GM12878 (cell line): ENCODE measurements at regions not wholly inside any gene's neighbourhood (a gene's known extent, or its start where the extent isn't known, plus 50 kb on each side); places are given as distances from the start of the nearest gene placed in this dataset.

ENCODE experiments used
- ATAC-seq: fragments of 200-7000 bp; cut with Tn5 transposase; 3 replicates; pipeline ENCODE4 v1.9.1; 2020; ENCODE audit warnings: mild to moderate bottlenecking, moderate library complexity
- BruUV-seq: library from RNA; stranded (reverse); fragments of 400-500 nt; replicated peaks from 2 replicates; lab custom pipeline; 2021; lab: Mats Ljungman, UMichigan
- CTCF ChIA-PET: fragments of 300-600 bp; sonication (Branson Sonifier 250); formaldehyde crosslinking; extraction: SDS; loops from one replicate; lab custom pipeline; 2021; ENCODE audit warnings: inconsistent platforms; lab: Yijun Ruan, JAX
- POLR2A ChIA-PET: fragments of 350-600 bp; formaldehyde crosslinking; extraction: SDS; loops from one replicate; lab custom pipeline; 2021; ENCODE audit warnings: inconsistent platforms; lab: Charles Lee
- RAD21 ChIA-PET: fragments of 300-600 bp; sonication (Branson Sonifier 250); formaldehyde crosslinking; loops from one replicate; lab custom pipeline; 2023; ENCODE audit warnings: antibody characterized with exemption; ENCODE audit not compliant: unreplicated experiment; lab: Charles Lee
- SMC1A ChIA-PET: fragments of 300-600 bp; sonication (Branson Sonifier 250); formaldehyde crosslinking; loops from one replicate; lab custom pipeline; 2023; ENCODE audit not compliant: unreplicated experiment, uncharacterized antibody; lab: Charles Lee
- DNase-seq: peaks from one replicate; pipeline ENCODE4 v3.0.0-alpha.2; 2011; ENCODE audit warnings: low read depth, low spot score
- FAIRE-seq: peaks from 3 replicates; lab custom pipeline; 2011; peaks lifted over from hg19 to GRCh38; lab: Jason Lieb, UNC
- H2AFZ ChIP-seq: 2 replicates; pipeline ENCODE4 v1.6.0; 2011; ENCODE audit warnings: low read depth, low read length, control low read depth; ENCODE audit not compliant: control insufficient read depth
- H3K27ac ChIP-seq: 2 replicates; pipeline ENCODE4 v1.5.1; 2011; ENCODE audit warnings: control low read depth; ENCODE audit not compliant: control insufficient read depth, insufficient read depth
- H3K27me3 ChIP-seq, 2 experiments: replicated peaks in 1 of 2; 2 replicates each; pipeline versions ENCODE4 v1.6.0 to v1.6.1; 2011; ENCODE audit warnings: low read length in 1 of 2; ENCODE audit not compliant: control insufficient read depth in 2 of 2, insufficient read depth in 2 of 2
- H3K36me3 ChIP-seq, 2 experiments: 2 replicates each; pipeline ENCODE4 v1.5.1; 2011; ENCODE audit warnings: low read length in 1 of 2; ENCODE audit not compliant: control insufficient read depth in 2 of 2, insufficient read depth in 2 of 2
- H3K4me1 ChIP-seq: 2 replicates; pipeline ENCODE4 v1.6.1; 2011; ENCODE audit warnings: mild to moderate bottlenecking, low read length, moderate library complexity, mixed read lengths; ENCODE audit not compliant: control insufficient read depth, insufficient read depth
- H3K4me2 ChIP-seq: 2 replicates; pipeline ENCODE4 v1.6.0; 2011; ENCODE audit warnings: control low read depth; ENCODE audit not compliant: control insufficient read depth, insufficient read depth
- H3K4me3 ChIP-seq: fragments of 200-600 bp; sonication (generic); 2 replicates; pipeline ENCODE4 v1.5.1; 2016
- H3K79me2 ChIP-seq: 2 replicates; pipeline ENCODE4 v1.6.0; 2011; ENCODE audit warnings: low read length; ENCODE audit not compliant: control insufficient read depth, insufficient read depth
- H3K9ac ChIP-seq: 2 replicates; pipeline ENCODE4 v1.8.0; 2011; ENCODE audit warnings: low read length, control low read depth, mixed read lengths; ENCODE audit not compliant: control insufficient read depth, insufficient read depth
- H3K9me3 ChIP-seq: replicated peaks from 3 replicates; pipeline ENCODE4 v1.5.1; 2011; ENCODE audit warnings: mild to moderate bottlenecking, low read length; ENCODE audit not compliant: control insufficient read depth, insufficient read depth
- H4K20me1 ChIP-seq: 2 replicates; pipeline ENCODE4 v1.6.0; 2011; ENCODE audit not compliant: control insufficient read depth, insufficient read depth
- BCL11A ChIP-seq: IDR thresholded peaks from 2 replicates; pipeline ENCODE4 v1.6.1; 2011; ENCODE audit warnings: low read depth, low read length
- BHLHE40 ChIP-seq, 2 experiments: fragments of 450-650 bp in 1 of 2; IDR thresholded peaks; 2 replicates each; pipeline ENCODE4 v1.6.1; 2011 to 2017; ENCODE audit warnings: low read depth in 2 of 2, borderline replicate concordance in 1 of 2, improper control_type of control experiment in 1 of 2, low read length in 1 of 2, mild to moderate bottlenecking in 1 of 2
- BRCA1 ChIP-seq: IDR thresholded peaks from 2 replicates; pipeline ENCODE4 v1.6.1; 2011; ENCODE audit warnings: low read depth, low read length, improper control_type of control experiment
- CBX5 ChIP-seq: sonication (generic); IDR thresholded peaks from 2 replicates; pipeline ENCODE4 v1.6.1; 2016; ENCODE audit warnings: low read depth, moderate library complexity, mild to moderate bottlenecking, inconsistent platforms
- CTCF ChIP-seq, 3 experiments: IDR thresholded peaks in 2 of 3; conservative IDR thresholded peaks in 1 of 3; 2 replicates each; pipeline ENCODE4 v1.5.1; 2011; ENCODE audit warnings: low read depth in 3 of 3, low read length in 3 of 3, mild to moderate bottlenecking in 3 of 3, control low read depth in 2 of 3, moderate library complexity in 2 of 3, inconsistent platforms in 1 of 3, mixed read lengths in 1 of 3; ENCODE audit not compliant: control insufficient read depth in 2 of 3, insufficient read depth in 1 of 3; ENCODE audit errors: extremely low read depth in 1 of 3
- ESRRA ChIP-seq: IDR thresholded peaks from 2 replicates; pipeline ENCODE4 v1.6.1; 2012; ENCODE audit warnings: mild to moderate bottlenecking, low read length, improper control_type of control experiment
- KAT2A ChIP-seq: conservative IDR thresholded peaks from 2 replicates; pipeline ENCODE4 v1.6.1; 2011; ENCODE audit warnings: low read depth, low read length; ENCODE audit not compliant: control insufficient read depth
- LARP7 ChIP-seq: fragments of 450-650 bp; IDR thresholded peaks from 2 replicates; pipeline ENCODE4 v1.6.1; 2017; ENCODE audit warnings: mild to moderate bottlenecking
- NFYB ChIP-seq: IDR thresholded peaks from 2 replicates; pipeline ENCODE4 v1.6.1; 2011; ENCODE audit warnings: low read depth, mild to moderate bottlenecking, low read length, improper control_type of control experiment, moderate library complexity; ENCODE audit not compliant: insufficient read depth
- NR2F1 ChIP-seq: fragments of 450-650 bp; conservative IDR thresholded peaks from 2 replicates; pipeline ENCODE4 v1.6.1; 2017; ENCODE audit warnings: mild to moderate bottlenecking
- PAX5 ChIP-seq: IDR thresholded peaks from 2 replicates; pipeline ENCODE4 v1.6.1; 2011; ENCODE audit warnings: low read depth, low read length, borderline replicate concordance
- RAD21 ChIP-seq: IDR thresholded peaks from 2 replicates; pipeline ENCODE4 v1.6.1; 2011; ENCODE audit warnings: mild to moderate bottlenecking, low read depth, low read length, moderate library complexity; ENCODE audit not compliant: insufficient read depth
- RUNX3 ChIP-seq: IDR thresholded peaks from 2 replicates; pipeline ENCODE4 v1.6.1; 2012; ENCODE audit warnings: low read length, inconsistent platforms
- SIN3A ChIP-seq: IDR thresholded peaks from 2 replicates; pipeline ENCODE4 v1.6.1; 2012; ENCODE audit warnings: low read depth, low read length, improper control_type of control experiment
- SMARCA5 ChIP-seq: fragments of 450-650 bp; IDR thresholded peaks from 2 replicates; pipeline ENCODE4 v1.6.1; 2017; ENCODE audit warnings: mild to moderate bottlenecking
- SMC3 ChIP-seq: IDR thresholded peaks from 2 replicates; pipeline ENCODE4 v1.6.1; 2011; ENCODE audit warnings: low read length, improper control_type of control experiment, borderline replicate concordance
- SUZ12 ChIP-seq: fragments of 200-600 bp; sonication (generic); IDR thresholded peaks from one replicate; pipeline ENCODE4 v1.6.1; 2018; ENCODE audit warnings: antibody characterized with exemption, mild to moderate bottlenecking; ENCODE audit not compliant: unreplicated experiment
- TBL1XR1 ChIP-seq: IDR thresholded peaks from 2 replicates; pipeline ENCODE4 v1.6.1; 2012; ENCODE audit warnings: low read depth, low read length, improper control_type of control experiment
- ZNF384 ChIP-seq: IDR thresholded peaks from 2 replicates; pipeline ENCODE4 v1.6.1; 2012; ENCODE audit warnings: low read depth, mild to moderate bottlenecking, low read length, improper control_type of control experiment, borderline replicate concordance
- ZNF592 ChIP-seq: fragments of 450-650 bp; IDR thresholded peaks from 2 replicates; pipeline ENCODE4 v1.6.1; 2017; ENCODE audit warnings: mild to moderate bottlenecking, moderate library complexity
- WGBS: methylation state at CpG from one replicate; pipeline ENCODE4 v1.1.6; 2016; ENCODE audit warnings: low lambda C conversion rate; ENCODE audit not compliant: insufficient replicate concordance, insufficient coverage; ENCODE audit errors: missing lambda C conversion rate; 5-methylcytosine and 5-hydroxymethylcytosine counted together
- in situ Hi-C: fragments of 300-500 bp; cut with MboI; formaldehyde crosslinking; loops from 9 replicates; pipeline ENCODE4 v1.14.3; 2018; ENCODE audit warnings: mixed read lengths
- intact Hi-C: fragments of 100-400 bp; cut with micrococcal nuclease; formaldehyde crosslinking; loops from one replicate; pipeline ENCODE4 v1.14.2; 2022; ENCODE audit not compliant: unreplicated experiment

GRCh38 chrX:43559644-43560043 is 96.5 kb upstream of the MAOA start:
- Histone ChIP-seq H3K79me2 (no peaks in the 10 kb centered on the region), H3K4me3 (no peak overlapping the region), H2AFZ (no peak overlapping the region), H3K27ac (no peak overlapping the region), H4K20me1 (no peaks in the 10 kb centered on the region), H3K27me3 (no peaks in the 10 kb centered on the region), H3K4me1 (no peaks in the 10 kb centered on the region)
- intact Hi-C loops (loop anchor here (1.0 to 5.0 kb wide), 4 partner anchors 191 to 1781 kb away; no protein-coding TSS in a partner anchor), in situ Hi-C loops (loop anchor here (5.0 to 10.0 kb wide), 3 partner anchors 193 to 1762 kb away; no protein-coding TSS in a partner anchor)
- WGBS = 10% methylated on average over 2 of the region's 2 CpGs
- FAIRE-seq (no peak), ATAC-seq (peak; percentile 65), DNase-seq (no peak)
- CTCF ChIA-PET = interaction anchor here (1.0 to 1.3 kb wide), 2 partner anchors 177 to 210 kb away, joined by 6 to 7 read pairs; no protein-coding TSS in a partner anchor
- BruUV-seq = no TSS peak
- RAD21 ChIA-PET = interaction anchor here (0.6 to 0.9 kb wide), 4 partner anchors 91 to 1778 kb away, joined by 3 to 4 read pairs (median 3); no protein-coding TSS in a partner anchor
- POLR2A ChIA-PET = interaction anchor here (0.6 kb wide), 2 partner anchors 11 to 684 kb away, joined by 3 to 5 read pairs; no protein-coding TSS in a partner anchor
- TF ChIP-seq SUZ12 (no peak), SMC3 (peak; percentile 53), BRCA1 (no peak), ZNF592 (no peak), KAT2A (no peak), RUNX3 (no peak), NFYB (no peak), PAX5 (no peak), RAD21 (peak; percentile 67), CBX5 (no peak), CTCF (IDR thresholded peaks at IDR 0.05 in 2 of 3, conservative IDR thresholded peaks at IDR 0.05 in 1 of 3; ENCODE audit: control insufficient read depth in 2 of 3, extremely low read depth in 1 of 3, insufficient read depth in 1 of 3, low read depth in 3 of 3, low read length in 3 of 3) (peak in 2 of 3 experiments; percentile 18 to 64; a peak in 4 of 6 replicates), ESRRA (no peak), SMARCA5 (no peak), NR2F1 (no peak), BCL11A (no peak), LARP7 (no peak), BHLHE40 (IDR thresholded peaks at IDR 0.05; ENCODE audit: borderline replicate concordance in 1 of 2, low read depth in 2 of 2, low read length in 1 of 2) (no peak), TBL1XR1 (no peak), SIN3A (no peak), ZNF384 (no peak)
- TF ChIP-seq, all 136 proteins: peak for 3
- Histone ChIP-seq H3K9me3 (no peaks in the 10 kb centered on the region), H3K4me2 (no peak overlapping the region), H3K9ac (no peak overlapping the region), H3K36me3 (no peaks in the 10 kb centered on the region)
- SMC1A ChIA-PET = interaction anchor here (0.8 to 1.2 kb wide), 3 partner anchors 12 to 1763 kb away, joined by 3 to 4 read pairs (median 4); no protein-coding TSS in a partner anchor
